Left renal cortex interstitium (tissue), 4 donors: ENCODE measurements at regions not wholly inside any gene's neighbourhood (a gene's known extent, or its start where the extent isn't known, plus 50 kb on each side); places are given as distances from the start of the nearest gene placed in this dataset.
"Not testable (repeated sequence)": the region's sequence is repeated elsewhere in the genome, so short reads cannot be mapped to it uniquely, and the experiment has no call there.

Experiments
- DNase-seq, 4 donors: peaks; one replicate each; pipeline ENCODE4 v3.0.0-alpha.2; 2013; ENCODE audit warnings: low read depth in 4 of 4, low spot score in 2 of 4, missing footprints in 1 of 4

DNA sequence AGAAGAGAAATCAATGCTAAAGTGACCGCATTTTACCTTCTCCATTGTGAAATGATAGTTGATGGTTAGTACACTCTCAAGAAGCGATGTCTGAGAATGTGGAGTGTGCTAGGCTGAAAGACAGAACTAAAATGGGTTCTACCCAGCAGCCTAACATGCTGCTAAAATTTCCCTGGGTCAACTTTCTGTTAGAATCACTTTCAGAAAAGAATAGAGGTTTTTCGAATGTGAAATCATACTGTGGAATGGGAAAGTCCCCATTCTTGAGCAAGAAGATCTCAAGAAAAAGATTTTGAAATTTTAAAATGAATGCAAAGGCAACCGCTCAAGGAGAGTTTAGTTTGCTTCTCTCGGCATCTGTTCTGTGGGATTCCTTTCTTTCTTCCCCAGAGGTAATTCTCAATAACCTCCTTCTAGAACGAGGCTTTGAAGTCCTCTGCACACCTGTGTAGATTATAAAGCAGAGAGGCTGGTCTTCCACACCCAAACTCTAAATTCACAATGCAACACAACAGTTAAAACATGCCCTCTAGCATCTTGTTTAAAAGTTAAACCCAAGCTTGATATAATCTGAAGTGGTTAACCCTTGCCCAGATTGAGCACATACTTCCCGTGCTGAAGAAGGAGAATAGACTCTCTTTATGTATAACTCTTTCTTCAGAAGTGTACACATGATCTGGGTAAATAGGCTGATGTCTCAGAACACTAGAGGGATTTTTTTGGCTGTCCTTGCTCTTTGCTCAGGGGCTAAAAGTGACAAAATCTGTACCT, 208.7 kb upstream of the KLF3 start:
- DNase-seq: no peak

DNA sequence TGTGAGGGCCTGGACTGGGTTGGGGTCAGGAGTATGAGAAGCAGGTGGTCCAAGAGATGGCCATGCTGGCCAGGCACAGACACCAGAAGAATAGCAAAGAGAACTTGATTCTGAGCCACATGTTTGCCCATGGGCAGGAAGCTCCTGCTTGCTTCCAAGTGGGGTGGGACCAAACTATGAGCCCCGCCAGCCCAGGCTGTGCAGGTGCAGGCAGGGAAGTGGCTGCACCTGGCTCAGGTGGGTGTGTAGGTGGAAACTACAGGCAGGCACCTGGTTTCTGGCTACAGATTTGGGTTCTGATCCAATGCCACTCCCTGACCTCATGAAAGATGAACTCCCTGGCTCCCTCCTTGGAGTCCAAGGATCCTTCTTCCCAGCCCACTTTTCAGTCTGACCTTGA, 207.9 kb upstream of the KLF3 start:
- DNase-seq: no peak

DNA sequence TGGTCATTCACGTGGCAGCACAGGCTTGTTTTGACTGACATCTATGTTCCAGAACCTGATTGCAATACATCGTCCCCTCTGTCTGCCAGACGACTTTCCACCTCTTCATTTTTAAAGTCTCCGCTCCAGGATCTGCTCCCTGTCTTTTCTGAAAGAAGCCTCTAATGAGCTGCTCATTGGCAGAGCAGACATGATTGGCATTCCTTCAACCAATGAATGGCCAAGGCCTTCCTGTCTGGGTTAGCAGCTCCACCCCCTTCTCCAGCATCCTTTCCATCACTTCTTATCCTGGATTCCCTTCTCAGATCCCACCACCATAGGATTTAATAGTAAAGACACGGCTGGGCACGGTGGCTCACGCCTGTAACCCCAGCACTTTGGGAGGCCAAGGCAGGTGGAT, 202.7 kb upstream of the KLF3 start:
- no peak for DNase-seq

DNA sequence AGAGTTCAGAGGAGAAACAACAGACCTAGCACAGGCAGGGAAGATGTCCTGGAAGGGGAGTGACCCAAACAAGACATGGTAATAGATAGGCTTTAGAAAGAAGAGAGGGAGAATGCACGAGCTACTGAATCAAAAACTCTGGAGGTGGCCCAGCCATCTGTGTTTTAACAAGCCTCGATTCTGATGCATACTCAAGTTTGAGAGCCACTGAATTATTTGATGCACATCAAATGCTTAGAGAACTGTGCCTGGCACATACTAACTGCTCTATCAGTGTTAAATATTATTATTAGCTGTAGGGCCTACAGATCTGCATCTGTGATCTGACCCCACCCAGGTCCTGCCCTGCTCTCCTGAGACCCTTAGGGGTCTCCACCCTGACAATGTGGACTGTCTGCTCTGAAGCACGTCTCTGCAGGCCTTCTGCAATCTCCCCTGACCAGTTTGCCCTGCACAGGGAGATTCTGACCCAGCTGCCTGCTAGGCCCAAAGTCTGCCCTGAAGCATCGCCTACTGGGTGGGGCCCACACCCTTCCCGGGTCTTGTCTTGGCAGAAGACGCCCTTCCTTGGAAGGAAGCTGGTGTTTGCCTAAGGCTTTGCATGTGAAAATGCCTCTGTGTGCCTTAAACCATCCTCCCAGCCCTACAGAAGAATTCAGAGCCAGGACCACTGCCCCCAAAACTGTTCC, 201.5 kb upstream of the KLF3 start:
- DNase-seq: no peak

DNA sequence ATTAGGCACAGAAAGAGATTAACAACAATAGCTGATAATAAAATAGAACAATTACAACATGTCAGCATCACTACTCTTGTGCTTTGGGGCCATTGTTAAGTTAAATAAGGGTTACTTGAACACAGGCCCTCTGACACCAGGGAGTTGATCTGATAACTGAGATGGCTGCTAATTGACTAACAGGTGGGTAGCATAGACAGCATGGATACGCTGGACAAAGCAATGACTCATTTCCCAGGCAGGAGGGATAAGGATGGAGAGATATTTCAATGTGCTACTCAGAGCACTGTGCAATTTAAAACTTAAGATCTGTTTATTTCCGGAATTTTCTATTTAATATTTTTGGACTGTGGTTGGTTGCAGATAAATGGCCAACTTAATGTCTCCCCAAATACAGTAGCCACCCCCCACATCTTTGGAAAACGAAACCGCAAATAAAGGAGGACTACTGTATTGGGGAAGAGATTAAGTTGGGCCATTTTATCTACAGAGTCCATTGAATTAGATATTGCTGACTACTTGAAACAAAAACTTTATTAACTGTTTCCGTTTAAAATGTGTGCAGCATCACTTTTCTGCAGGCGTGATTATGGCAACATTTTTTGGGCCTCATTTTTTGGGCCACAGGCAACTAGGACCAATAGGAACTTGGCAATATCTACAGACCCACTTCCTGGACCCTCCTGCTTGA, 200.6 kb upstream of the KLF3 start:
- no peak for DNase-seq

DNA sequence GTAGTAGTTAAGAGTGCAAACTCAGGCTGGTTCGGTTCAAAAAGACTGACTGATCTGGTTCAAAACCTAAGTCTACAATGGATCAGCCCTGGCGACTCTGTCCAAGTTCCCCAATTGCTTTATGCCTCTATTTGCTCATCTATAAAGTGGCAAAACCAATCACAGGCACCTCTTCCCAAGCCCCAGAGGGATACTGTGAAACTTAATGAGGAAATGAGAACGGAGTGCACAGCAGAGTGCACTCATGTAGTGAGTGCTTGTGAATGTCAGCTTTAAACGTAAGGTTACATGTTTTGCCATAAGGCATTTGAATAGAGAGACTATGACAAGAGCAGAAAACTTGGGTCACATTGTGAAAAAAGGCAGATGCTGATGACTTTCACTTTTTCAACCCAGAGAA, 199.7 kb upstream of the KLF3 start:
- DNase-seq: no peak

DNA sequence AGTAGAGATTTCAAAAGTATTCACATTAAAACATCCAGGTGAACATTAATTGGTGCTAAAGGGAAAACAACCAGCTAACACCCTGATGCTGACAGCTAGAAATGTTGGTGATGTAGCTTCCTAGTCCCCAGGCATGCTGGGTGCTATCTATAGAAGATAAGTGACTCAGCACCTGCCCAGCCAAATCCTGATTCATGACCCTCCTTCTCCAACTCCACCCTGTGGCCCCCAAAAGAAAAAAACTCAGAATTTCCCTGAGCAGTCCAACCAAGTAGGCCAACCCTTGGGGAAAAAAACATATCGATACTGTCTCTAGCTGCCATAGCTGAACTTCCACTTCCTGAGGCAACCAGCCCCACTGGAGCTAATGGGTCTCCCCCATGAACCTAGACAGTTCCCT, 197.6 kb upstream of the KLF3 start:
- DNase-seq: no peak

DNA sequence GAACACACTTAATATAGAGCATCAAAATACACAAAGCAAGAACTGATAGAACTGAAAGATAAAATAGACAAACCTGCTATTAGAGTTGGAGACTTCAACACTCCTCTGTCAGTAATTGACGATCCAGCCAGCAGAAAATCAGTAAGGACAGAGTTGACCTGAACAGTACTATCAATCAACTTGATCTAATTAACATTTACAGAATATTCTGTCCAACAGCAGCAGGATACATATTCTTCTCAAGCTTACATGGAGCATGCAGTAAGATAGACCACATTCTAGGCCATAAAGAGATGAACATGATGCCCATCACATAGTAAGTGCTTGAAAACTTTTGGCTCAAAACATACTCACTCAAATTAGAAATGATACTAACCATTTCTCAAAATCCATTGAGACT, 196.7 kb upstream of the KLF3 start:
- DNase-seq: no peak

DNA sequence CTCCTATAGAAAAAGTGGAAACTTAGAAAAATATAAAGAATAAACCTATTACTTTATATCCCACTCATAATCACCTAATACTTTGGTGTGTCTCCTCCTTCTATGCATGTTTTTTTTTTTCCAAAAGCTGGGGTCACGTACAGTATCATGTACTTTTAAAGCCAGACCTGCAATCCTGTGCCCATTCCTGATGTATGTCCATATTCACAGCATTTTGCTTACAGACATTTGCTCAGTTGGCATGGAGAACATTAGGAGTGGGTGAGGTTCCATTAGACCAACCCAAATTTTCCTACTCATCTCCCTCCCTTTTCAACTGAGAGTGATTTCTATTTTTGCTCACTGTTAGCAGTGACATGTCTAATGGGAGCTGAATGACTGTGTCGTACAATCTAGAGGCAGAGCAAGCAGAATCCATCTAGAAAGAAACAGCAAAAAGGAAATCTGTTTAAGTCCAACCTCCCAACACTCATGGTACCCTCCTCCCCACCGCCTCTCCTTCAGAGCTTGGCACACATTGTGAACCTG, 195.6 kb upstream of the KLF3 start:
- DNase-seq: no peak

DNA sequence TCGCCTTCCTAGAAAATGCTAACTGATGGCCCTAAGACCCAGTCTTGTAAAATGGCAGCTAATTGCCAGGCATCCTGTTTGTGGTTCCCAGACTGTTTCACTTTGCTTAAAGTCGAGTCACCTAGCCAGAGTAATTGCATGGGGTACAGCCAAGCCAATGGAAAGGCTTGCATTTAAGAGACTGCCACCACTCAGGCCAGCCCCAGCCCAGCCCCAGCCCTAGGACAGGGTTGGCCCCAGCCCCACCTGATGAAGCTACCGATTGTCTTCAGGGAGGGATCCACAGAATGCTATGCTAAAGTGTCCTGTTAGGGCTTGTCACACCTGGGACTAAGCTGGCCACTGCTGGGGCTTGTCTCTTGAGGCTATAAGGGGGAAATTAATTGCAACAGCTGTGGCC, 194.6 kb upstream of the KLF3 start:
- DNase-seq: no peak

DNA sequence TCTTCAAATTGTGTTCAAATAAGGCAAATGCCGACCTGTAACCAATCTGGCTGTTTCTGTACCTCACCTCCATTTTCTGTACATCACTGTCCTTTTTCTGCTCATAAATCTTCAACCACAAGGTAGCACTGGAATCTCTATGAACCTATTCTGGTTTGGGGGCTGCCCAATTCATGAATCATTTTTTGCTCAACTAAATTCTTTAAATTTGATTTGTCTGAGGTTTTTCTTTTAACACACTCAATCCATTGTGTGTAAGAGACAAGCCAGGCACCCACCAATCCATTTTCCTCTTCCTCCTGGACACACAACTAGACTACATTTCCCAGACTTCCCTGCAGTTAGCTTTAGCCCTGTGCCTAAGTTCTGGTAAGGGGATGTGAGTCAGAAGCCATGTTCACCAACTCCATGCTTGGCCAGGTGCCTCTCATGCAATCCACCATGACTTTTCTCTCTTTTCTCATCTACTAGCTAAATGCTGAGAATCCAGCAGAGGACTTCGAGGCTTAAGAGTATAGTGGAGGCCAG, 193.2 kb upstream of the KLF3 start:
- no peak for DNase-seq

DNA sequence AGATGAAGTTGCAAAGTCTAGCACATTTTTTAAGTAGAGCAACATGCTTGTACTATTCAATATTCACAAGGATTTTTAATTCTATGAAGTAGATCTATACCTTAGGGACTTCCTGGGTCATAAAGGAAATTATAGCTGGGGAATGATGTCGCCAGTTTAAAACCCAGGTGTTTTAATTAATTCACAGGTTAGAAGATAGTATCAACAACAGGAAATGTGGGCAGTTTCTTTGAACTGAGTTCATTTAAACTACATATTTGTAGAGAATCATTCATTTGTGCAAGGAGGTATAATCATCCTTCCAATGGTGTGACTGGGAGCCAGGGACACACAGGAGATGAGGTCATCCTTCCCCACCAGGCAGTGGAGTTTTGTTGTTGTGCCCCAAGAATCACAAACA, 181.3 kb upstream of the KLF3 start:
- DNase-seq: no peak

DNA sequence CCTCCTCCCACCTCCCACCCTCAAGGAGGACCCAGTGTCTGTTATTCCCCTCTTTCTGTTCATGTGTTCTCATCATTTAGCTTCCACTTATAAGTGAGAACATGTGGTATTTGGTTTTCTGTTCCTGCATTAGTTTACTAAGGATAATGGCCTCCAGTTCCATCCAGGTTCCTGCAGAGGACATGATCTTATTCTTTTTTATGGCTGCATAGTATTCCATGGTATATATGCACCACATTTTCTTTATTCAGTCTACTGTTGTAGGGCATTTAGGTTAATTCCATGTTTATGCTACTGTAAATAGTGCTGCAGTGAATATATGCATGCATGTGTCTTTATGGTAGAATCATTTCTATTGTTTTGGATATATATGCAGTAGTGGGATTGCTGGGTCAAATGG, 180.4 kb upstream of the KLF3 start:
- not testable (repeated sequence) for DNase-seq

DNA sequence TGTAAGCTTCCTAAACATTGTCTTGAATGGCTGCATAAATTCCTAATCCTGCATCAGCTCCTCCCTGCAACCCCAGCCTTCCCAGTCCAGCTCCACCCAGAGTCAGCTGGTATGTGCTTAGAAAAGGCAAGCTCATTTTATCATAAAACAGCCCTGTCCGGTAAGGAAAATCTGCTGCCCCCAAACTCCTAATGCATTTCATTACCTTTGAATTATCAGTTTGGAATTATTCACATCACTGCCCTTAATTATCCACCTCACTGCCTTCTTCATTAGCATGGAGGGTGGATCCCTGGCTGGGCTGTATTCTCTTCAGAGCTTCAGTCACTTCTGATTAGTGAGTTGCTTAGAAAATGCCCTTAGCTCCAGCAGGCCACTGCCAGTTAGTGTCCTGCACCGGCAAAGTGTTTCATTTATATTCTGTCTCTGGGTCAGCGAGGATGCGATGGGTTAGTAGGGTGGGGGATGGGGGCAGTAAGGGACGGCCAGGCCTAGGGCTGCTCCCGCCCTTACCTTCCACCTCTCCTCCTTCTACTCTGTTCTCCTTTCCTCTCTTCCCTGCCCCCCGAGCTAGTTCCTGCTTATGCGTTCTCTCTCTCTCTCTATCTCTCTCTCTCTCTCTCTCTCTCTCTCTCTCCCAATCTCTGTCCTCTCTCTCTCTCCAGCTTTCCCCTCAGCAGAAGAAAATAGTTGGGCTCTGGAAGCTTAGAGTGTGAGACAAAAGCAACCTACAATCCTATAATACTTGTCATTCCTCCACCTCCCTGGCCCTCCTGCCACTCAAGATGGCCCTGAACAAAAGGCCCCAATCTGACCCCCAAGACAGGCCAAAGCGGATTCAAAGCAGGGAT, 174.8 kb upstream of the KLF3 start:
- peak in 3 of 4 donors; percentile 23 to 47 (median 34) for DNase-seq

DNA sequence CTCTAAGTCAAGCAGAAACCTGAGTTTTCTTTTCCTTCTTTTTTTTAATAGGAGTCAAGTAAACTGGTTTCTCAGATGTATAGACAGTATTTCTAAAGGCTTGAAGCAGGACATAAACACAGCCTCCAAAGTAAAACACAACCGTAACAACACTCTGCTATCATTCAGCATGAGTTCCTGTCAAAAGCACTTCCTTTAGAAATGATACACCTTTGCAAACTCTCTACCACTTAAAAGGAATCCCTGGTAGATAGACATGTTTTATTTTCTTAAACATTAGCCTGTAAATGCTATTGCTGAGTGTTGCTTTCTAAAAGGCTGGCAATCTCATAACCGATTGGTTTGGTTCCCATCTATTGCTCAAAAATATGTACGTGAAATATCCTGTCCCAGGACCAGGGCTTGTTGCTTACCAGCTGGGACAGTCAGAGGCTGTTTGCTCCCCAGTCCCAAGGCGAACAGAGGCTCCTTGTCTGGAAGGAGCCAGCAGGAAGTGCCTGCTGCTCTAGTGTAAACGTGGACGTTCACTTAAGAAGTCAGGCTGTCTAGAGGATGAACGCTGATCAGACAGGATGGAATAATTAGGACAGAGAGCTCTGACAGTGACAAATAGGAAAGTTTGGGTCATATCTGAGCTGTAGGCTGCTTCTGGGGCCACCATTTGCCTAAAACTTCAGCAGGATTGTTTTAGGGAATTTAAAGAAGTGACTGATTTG, 173.9 kb upstream of the KLF3 start:
- no peak for DNase-seq

DNA sequence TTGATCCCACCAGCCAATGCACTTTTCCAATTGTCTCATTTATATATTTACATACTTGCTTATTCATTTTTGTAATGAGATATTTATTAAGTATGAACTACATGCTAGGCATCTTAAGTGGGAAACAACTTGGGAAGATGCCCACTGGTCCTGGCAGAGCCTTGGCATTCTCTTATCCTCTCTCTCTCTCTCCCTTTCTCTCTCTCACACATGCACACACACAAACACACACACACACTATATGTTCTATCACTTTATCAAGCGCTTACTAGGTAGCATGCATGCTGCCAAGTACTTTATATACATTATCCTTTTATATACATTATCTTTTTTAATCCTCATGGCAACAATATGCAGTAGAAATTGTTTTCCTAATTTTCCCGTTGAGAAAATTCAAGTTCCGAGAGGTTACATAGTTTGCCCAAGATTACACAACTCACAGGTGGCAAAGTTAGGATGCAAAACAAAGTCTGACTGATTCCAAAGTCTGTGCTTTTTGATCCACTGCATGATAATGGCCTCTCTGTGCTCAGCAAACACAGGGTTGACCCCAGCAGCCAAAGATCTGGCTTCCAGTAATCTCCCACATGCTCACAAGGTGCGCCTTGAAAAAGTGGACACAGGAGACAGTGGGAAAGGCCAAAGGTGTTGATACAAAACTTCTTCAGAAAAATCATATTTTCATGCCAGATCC, 173.1 kb upstream of the KLF3 start:
- DNase-seq: no peak

DNA sequence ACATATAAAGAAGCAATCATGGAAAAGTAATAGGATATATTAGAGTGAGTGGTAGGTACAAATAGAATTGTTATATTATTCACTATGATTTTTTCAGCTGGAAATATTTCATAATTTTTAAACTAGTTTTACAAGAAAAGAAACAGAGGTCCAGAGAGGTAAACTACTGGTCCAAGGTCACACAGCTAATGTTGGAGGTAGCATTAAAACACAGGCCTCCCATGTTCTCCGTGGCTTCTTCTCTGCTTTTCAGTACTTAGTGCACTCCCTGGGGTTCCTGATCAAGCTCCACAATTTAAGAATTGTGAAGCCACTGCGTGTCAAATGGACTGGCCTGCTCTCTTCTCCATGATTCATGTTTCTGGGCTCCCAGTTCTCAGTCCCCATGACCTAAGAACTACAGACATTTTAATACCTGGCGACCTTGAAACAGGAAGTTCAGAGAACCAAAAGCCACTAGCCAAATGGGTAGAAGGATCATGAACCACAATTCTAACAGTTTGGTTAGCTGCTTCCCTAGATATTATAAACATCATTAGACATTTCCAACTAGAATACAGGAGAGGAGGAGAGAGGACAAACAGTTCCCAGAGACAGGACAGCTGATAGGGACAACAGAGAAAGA, 172.0 kb upstream of the KLF3 start:
- no peak for DNase-seq

DNA sequence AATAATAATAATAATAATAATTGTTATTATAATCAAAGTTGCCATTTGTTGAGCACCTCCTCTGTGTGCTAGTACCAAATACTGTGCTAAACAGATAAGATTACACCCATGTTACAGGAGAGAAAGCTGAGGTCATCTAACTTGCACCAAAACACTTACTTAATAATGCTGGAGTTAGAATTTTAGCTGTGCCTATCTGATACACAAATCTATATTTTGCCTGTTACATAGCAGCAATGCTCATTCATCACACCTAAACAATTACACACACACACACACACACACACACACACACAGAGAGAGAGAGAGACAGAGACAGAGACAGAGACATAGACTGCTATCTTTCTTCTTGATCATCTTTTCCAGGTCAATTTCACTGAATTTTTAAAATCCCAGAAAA, 170.9 kb upstream of the KLF3 start:
- no peak for DNase-seq

DNA sequence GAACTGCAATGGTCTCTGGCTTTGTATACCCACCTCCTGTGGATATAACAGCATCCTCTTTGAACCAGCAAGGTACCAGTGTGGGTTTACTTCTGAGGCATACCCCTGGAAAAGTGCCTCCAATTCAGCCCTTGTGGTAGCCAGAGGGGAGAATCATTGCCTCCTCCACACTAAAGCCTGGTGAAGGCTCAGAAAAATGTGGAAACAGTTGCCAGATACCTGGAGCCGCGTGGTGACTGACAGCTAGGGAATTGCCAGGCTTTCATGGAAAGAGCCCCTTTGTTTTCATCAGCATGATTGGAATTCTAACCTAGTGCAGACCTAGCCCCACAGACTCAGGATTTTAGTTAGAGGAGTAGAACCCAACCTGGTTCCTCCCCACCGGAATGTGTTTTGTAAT, 168.6 kb upstream of the KLF3 start:
- DNase-seq: no peak
